Neural crest cell (in vitro differentiated cells): ENCODE measurements at regions not wholly inside any gene's neighbourhood (a gene's known extent, or its start where the extent isn't known, plus 50 kb on each side); places are given as distances from the start of the nearest gene placed in this dataset.

Experiments
- DNase-seq: peaks from one replicate; pipeline ENCODE4 v3.0.0; 2021; ENCODE audit warnings: low read depth, mixed read lengths, low spot score
- H3K27ac Mint-ChIP-seq: one replicate; pipeline ENCODE4 v1.8.0; 2021; ENCODE audit warnings: mild to moderate bottlenecking, mixed read lengths; ENCODE audit not compliant: unreplicated experiment
- H3K27me3 Mint-ChIP-seq: 2 replicates; pipeline ENCODE4 v1.8.0; 2021; ENCODE audit warnings: low read depth, mild to moderate bottlenecking, mixed read lengths
- H3K36me3 Mint-ChIP-seq: 2 replicates; pipeline ENCODE4 v1.8.0; 2021; ENCODE audit warnings: low read depth, mild to moderate bottlenecking, mixed read lengths
- H3K4me1 Mint-ChIP-seq: 2 replicates; pipeline ENCODE4 v1.8.0; 2021; ENCODE audit warnings: mixed read lengths
- H3K4me3 Mint-ChIP-seq: one replicate; pipeline ENCODE4 v1.8.0; 2021; ENCODE audit warnings: mild to moderate bottlenecking, mixed read lengths
- H3K9me3 Mint-ChIP-seq: 2 replicates; pipeline ENCODE4 v1.8.0; 2021; ENCODE audit warnings: mixed read lengths
- CTCF ChIP-seq: fragments of 200-600 bp; sonication (generic); conservative IDR thresholded peaks from 2 replicates; pipeline ENCODE4 v1.5.0; 2021; ENCODE audit warnings: antibody characterized with exemption, mild to moderate bottlenecking

- Mint-ChIP-seq H3K4me3 (no peak overlapping the region), H3K27me3 (no peaks in the 10 kb centered on the region), H3K4me1 (no peaks in the 10 kb centered on the region), H3K9me3 (no peaks in the 10 kb centered on the region), H3K27ac (no peak overlapping the region), H3K36me3 (no peaks in the 10 kb centered on the region)
- no peak for DNase-seq
- TF ChIP-seq CTCF = peak; percentile 56
Measured at GRCh38 chr2:35415282-35415681, 940.3 kb upstream of the CRIM1 start.

- no peak overlapping the region for H3K27ac Mint-ChIP-seq
- H3K4me1 Mint-ChIP-seq = no peaks in the 10 kb centered on the region
- peak; percentile 98 for TF ChIP-seq CTCF
- no peaks in the 10 kb centered on the region for H3K36me3 Mint-ChIP-seq
- H3K27me3 Mint-ChIP-seq = no peaks in the 10 kb centered on the region
- peak; percentile 72 for DNase-seq
- no peaks in the 10 kb centered on the region for H3K9me3 Mint-ChIP-seq
- no peak overlapping the region for H3K4me3 Mint-ChIP-seq
Measured at GRCh38 chr2:35410431-35411061, 945.0 kb upstream of the CRIM1 start.

- no peak for TF ChIP-seq CTCF
- DNase-seq = no peak
- H3K9me3 Mint-ChIP-seq = no peaks in the 10 kb centered on the region
- no peaks in the 10 kb centered on the region for H3K36me3 Mint-ChIP-seq
- H3K27ac Mint-ChIP-seq = no peak overlapping the region
- no peak overlapping the region for H3K4me3 Mint-ChIP-seq
- H3K4me1 Mint-ChIP-seq = no peaks in the 10 kb centered on the region
- H3K27me3 Mint-ChIP-seq = no peaks in the 10 kb centered on the region
Measured at GRCh38 chr2:35409762-35410161, 945.8 kb upstream of the CRIM1 start.

GRCh38 chr2:35408320-35408719, 947.3 kb upstream of the CRIM1 start:
- H3K9me3 Mint-ChIP-seq = no peaks in the 10 kb centered on the region
- no peaks in the 10 kb centered on the region for H3K4me1 Mint-ChIP-seq
- TF ChIP-seq CTCF = no peak
- no peak overlapping the region for H3K27ac Mint-ChIP-seq
- H3K27me3 Mint-ChIP-seq = no peaks in the 10 kb centered on the region
- no peak overlapping the region for H3K4me3 Mint-ChIP-seq
- no peak for DNase-seq
- H3K36me3 Mint-ChIP-seq = no peaks in the 10 kb centered on the region

- Mint-ChIP-seq H3K4me3 (no peak overlapping the region), H3K27me3 (no peaks in the 10 kb centered on the region), H3K36me3 (no peaks in the 10 kb centered on the region), H3K4me1 (no peaks in the 10 kb centered on the region), H3K27ac (no peak overlapping the region), H3K9me3 (peaks cover 3% of the 10 kb centered on the region)
- no peak for TF ChIP-seq CTCF
- no peak for DNase-seq
Measured at GRCh38 chr2:35391736-35392442, 963.7 kb upstream of the CRIM1 start.
